ENCODE measurements at regions not wholly inside any gene's neighbourhood (a gene's known extent, or its start where the extent isn't known, plus 50 kb on each side); places are given as distances from the start of the nearest gene placed in this dataset.
"Not testable (repeated sequence)": the region's sequence is repeated elsewhere in the genome, so short reads cannot be mapped to it uniquely, and the experiment has no call there.

- intact Hi-C loops (cut with micrococcal nuclease): no loop called here
- no peaks in the 10 kb centered on the region for H3K36me3 Mint-ChIP-seq
- H3K9me3 ChIP-seq (replicated peaks in 1 of 2; ENCODE audit: control insufficient read depth in 1 of 2, insufficient read depth in 1 of 2, low read length in 2 of 2): no peaks in the 10 kb centered on the region
- H3K27ac Mint-ChIP-seq: no peak overlapping the region
- DNase-seq: no peak
- peaks cover 0 to 2% (median 0%) of the 10 kb centered on the region in 7 donors for H3K9me3 Mint-ChIP-seq
- no peaks in the 10 kb centered on the region for H3K4me1 ChIP-seq (ENCODE audit: control insufficient read depth in 1 of 2, insufficient read depth in 2 of 2, low read length in 2 of 2)
- H2AFZ ChIP-seq (ENCODE audit: insufficient read depth, low read depth, low read length, poor library complexity, severe bottlenecking): no peak overlapping the region
- H3K36me3 ChIP-seq (replicated peaks in 1 of 2; ENCODE audit: control insufficient read depth in 1 of 2, insufficient read depth in 2 of 2, low read length in 2 of 2): no peaks in the 10 kb centered on the region
- WGBS (ENCODE audit: insufficient coverage): 98% methylated on average over 9 of the region's 12 CpGs
- no peak overlapping the region for H3K4me3 ChIP-seq (replicated peaks in 1 of 3; ENCODE audit: low read depth in 2 of 3, low read length in 3 of 3)
- no peaks in the 10 kb centered on the region for H3K79me2 ChIP-seq (ENCODE audit: insufficient read depth, low read length)
- H3K27me3 Mint-ChIP-seq (ENCODE audit: low read depth in 3 of 3): peaks cover 5 to 11% (median 8%) of the 10 kb centered on the region in 3 donors
- H3K4me1 Mint-ChIP-seq: peaks cover 11% of the 10 kb centered on the region
- H4K20me1 ChIP-seq (ENCODE audit: insufficient read depth, low read length): no peaks in the 10 kb centered on the region
- H3K27ac ChIP-seq (ENCODE audit: low read depth in 1 of 2, low read length in 2 of 2): no peak overlapping the region
- TF ChIP-seq CTCF (IDR thresholded peaks at IDR 0.05): no peak
- no peaks in the 10 kb centered on the region for H3K27me3 ChIP-seq (ENCODE audit: control insufficient read depth in 2 of 2, insufficient read depth in 2 of 2, low read length in 2 of 2)
- H3K9ac ChIP-seq (ENCODE audit: insufficient read depth, low read length, poor library complexity, severe bottlenecking): no peak overlapping the region
- no peak overlapping the region for H3K4me3 Mint-ChIP-seq
- H3K4me2 ChIP-seq (replicated peaks; ENCODE audit: extremely low read depth, low read length, poor library complexity, severe bottlenecking): no peak overlapping the region
Measured at GRCh38 chr11:67795746-67796145, 121.3 kb upstream of the ALDH3B2 start.

- H3K27ac Mint-ChIP-seq; H3K36me3 Mint-ChIP-seq; H3K9me3 ChIP-seq (replicated peaks in 1 of 2; ENCODE audit: control insufficient read depth in 1 of 2, insufficient read depth in 1 of 2, low read length in 2 of 2); H3K9ac ChIP-seq (ENCODE audit: insufficient read depth, low read length, poor library complexity, severe bottlenecking); H3K4me3 ChIP-seq (replicated peaks in 1 of 3; ENCODE audit: low read depth in 2 of 3, low read length in 3 of 3); H3K4me3 Mint-ChIP-seq; H4K20me1 ChIP-seq (ENCODE audit: insufficient read depth, low read length); H3K36me3 ChIP-seq (replicated peaks in 1 of 2; ENCODE audit: control insufficient read depth in 1 of 2, insufficient read depth in 2 of 2, low read length in 2 of 2); H2AFZ ChIP-seq (ENCODE audit: insufficient read depth, low read depth, low read length, poor library complexity, severe bottlenecking); H3K4me1 ChIP-seq (ENCODE audit: control insufficient read depth in 1 of 2, insufficient read depth in 2 of 2, low read length in 2 of 2); H3K27me3 ChIP-seq (ENCODE audit: control insufficient read depth in 2 of 2, insufficient read depth in 2 of 2, low read length in 2 of 2); DNase-seq; intact Hi-C loops (cut with micrococcal nuclease); H3K27ac ChIP-seq (ENCODE audit: low read depth in 1 of 2, low read length in 2 of 2); H3K79me2 ChIP-seq (ENCODE audit: insufficient read depth, low read length); H3K4me2 ChIP-seq (replicated peaks; ENCODE audit: extremely low read depth, low read length, poor library complexity, severe bottlenecking); H3K9me3 Mint-ChIP-seq: not testable (repeated sequence)
- peaks cover 5 to 11% (median 8%) of the 10 kb centered on the region in 3 donors for H3K27me3 Mint-ChIP-seq (ENCODE audit: low read depth in 3 of 3)
- no CpG with 5 or more reads among the region's 8 CpGs for WGBS (ENCODE audit: insufficient coverage)
- peaks cover 11% of the 10 kb centered on the region for H3K4me1 Mint-ChIP-seq
Measured at GRCh38 chr11:67793750-67794149, 119.3 kb upstream of the ALDH3B2 start.

Measured in CD14-positive monocyte (primary cell).